ENCODE measurements at regions not wholly inside any gene's neighbourhood (a gene's known extent, or its start where the extent isn't known, plus 50 kb on each side); places are given as distances from the start of the nearest gene placed in this dataset.
"Not testable (repeated sequence)": the region's sequence is repeated elsewhere in the genome, so short reads cannot be mapped to it uniquely, and the experiment has no call there.

- DNase-seq (ENCODE audit: low read depth in 1 of 2, low spot score in 1 of 2), result no peak
Observed at GRCh38 chr6:139990026-139990686, 615.7 kb upstream of the CITED2 start.

GRCh38 chr6:139988685-139989084, 614.2 kb upstream of the CITED2 start:
- DNase-seq (ENCODE audit: low read depth in 1 of 2, low spot score in 1 of 2), result no peak

- DNase-seq (ENCODE audit: low read depth in 1 of 2, low spot score in 1 of 2), result no peak
Observed at GRCh38 chr6:139987091-139987490, 612.6 kb upstream of the CITED2 start.

GRCh38 chr6:139985236-139985815, 610.9 kb upstream of the CITED2 start:
- no peak for DNase-seq (ENCODE audit: low read depth in 1 of 2, low spot score in 1 of 2)

- DNase-seq (ENCODE audit: low read depth in 1 of 2, low spot score in 1 of 2), result no peak
Observed at GRCh38 chr6:139984317-139984716, 609.9 kb upstream of the CITED2 start.

- no peak for DNase-seq (ENCODE audit: low read depth in 1 of 2, low spot score in 1 of 2)
Observed at GRCh38 chr6:139983555-139984276, 609.3 kb upstream of the CITED2 start.

- DNase-seq (ENCODE audit: low read depth in 1 of 2, low spot score in 1 of 2), result no peak
Observed at GRCh38 chr6:139982652-139983295, 608.3 kb upstream of the CITED2 start.

GRCh38 chr6:139982195-139982594, 607.7 kb upstream of the CITED2 start:
- no peak for DNase-seq (ENCODE audit: low read depth in 1 of 2, low spot score in 1 of 2)

GRCh38 chr6:139981768-139982181, 607.3 kb upstream of the CITED2 start:
- no peak for DNase-seq (ENCODE audit: low read depth in 1 of 2, low spot score in 1 of 2)

GRCh38 chr6:139981066-139981624, 606.7 kb upstream of the CITED2 start:
- no peak for DNase-seq (ENCODE audit: low read depth in 1 of 2, low spot score in 1 of 2)

- DNase-seq (ENCODE audit: low read depth in 1 of 2, low spot score in 1 of 2), result not testable (repeated sequence)
Observed at GRCh38 chr6:139980631-139981030, 606.2 kb upstream of the CITED2 start.

- no peak for DNase-seq (ENCODE audit: low read depth in 1 of 2, low spot score in 1 of 2)
Observed at GRCh38 chr6:139979021-139979725, 604.7 kb upstream of the CITED2 start.

GRCh38 chr6:139977887-139978332, 603.5 kb upstream of the CITED2 start:
- DNase-seq (ENCODE audit: low read depth in 1 of 2, low spot score in 1 of 2), result no peak

GRCh38 chr6:139973669-139974344, 599.4 kb upstream of the CITED2 start:
- DNase-seq (ENCODE audit: low read depth in 1 of 2, low spot score in 1 of 2), result no peak

- no peak for DNase-seq (ENCODE audit: low read depth in 1 of 2, low spot score in 1 of 2)
Observed at GRCh38 chr6:139972116-139972515, 597.7 kb upstream of the CITED2 start.

GRCh38 chr6:139970591-139970991, 596.1 kb upstream of the CITED2 start:
- no peak for DNase-seq (ENCODE audit: low read depth in 1 of 2, low spot score in 1 of 2)

GRCh38 chr6:139967497-139967896, 593.0 kb upstream of the CITED2 start:
- no peak for DNase-seq (ENCODE audit: low read depth in 1 of 2, low spot score in 1 of 2)

GRCh38 chr6:139965393-139965792, 590.9 kb upstream of the CITED2 start:
- no peak for DNase-seq (ENCODE audit: low read depth in 1 of 2, low spot score in 1 of 2)

GRCh38 chr6:139964737-139965136, 590.3 kb upstream of the CITED2 start:
- no peak for DNase-seq (ENCODE audit: low read depth in 1 of 2, low spot score in 1 of 2)

GRCh38 chr6:139962654-139963347, 588.4 kb upstream of the CITED2 start:
- no peak for DNase-seq (ENCODE audit: low read depth in 1 of 2, low spot score in 1 of 2)

All from activated CD4-positive, alpha-beta T cell treated with anti-CD3 and anti-CD28 coated beads, Interleukin-2, amount 50 U/mL, for 24 hours (primary cell).